Tibial nerve (tissue), 4 donors: ENCODE measurements at regions not wholly inside any gene's neighbourhood (a gene's known extent, or its start where the extent isn't known, plus 50 kb on each side); places are given as distances from the start of the nearest gene placed in this dataset.

Source experiments
- DNase-seq, 2 donors: peaks; one replicate each; pipeline ENCODE4 v3.0.0-alpha.2; 2019; ENCODE audit warnings: low spot score in 2 of 2
- H3K27ac ChIP-seq, 4 donors: fragments of 200-600 bp; sonication (generic) in 3 of 4; one replicate each; pipeline ENCODE4 v1.5.1; 2017 to 2019; ENCODE audit warnings: mild to moderate bottlenecking in 1 of 4
- H3K27me3 ChIP-seq, 2 donors: fragments of 200-600 bp; sonication (generic) in 1 of 2; one replicate each; pipeline versions ENCODE4 v1.5.1 to v1.6.0; 2017 to 2019
- H3K36me3 ChIP-seq, 3 donors: fragments of 200-600 bp; sonication (generic); one replicate each; pipeline ENCODE4 v1.5.1; 2018 to 2019
- H3K4me1 ChIP-seq, 4 donors: fragments of 200-600 bp; sonication (generic) in 3 of 4; one replicate each; pipeline ENCODE4 v1.5.1; 2017 to 2019
- H3K4me3 ChIP-seq, 4 donors: fragments of 200-600 bp; sonication (generic) in 3 of 4; one replicate each; pipeline ENCODE4 v1.5.1; 2017 to 2019; ENCODE audit warnings: mild to moderate bottlenecking in 1 of 4, moderate library complexity in 1 of 4
- H3K9me3 ChIP-seq, 4 donors: fragments of 200-600 bp; sonication (generic) in 3 of 4; one replicate each; pipeline ENCODE4 v1.5.1; 2017 to 2019
- EP300 ChIP-seq, 2 donors: sonication (generic); formaldehyde crosslinking; IDR thresholded peaks; one replicate each; pipeline ENCODE4 v1.6.1; 2017; ENCODE audit warnings: antibody characterized with exemption in 2 of 2, mild to moderate bottlenecking in 1 of 2
- POLR2A ChIP-seq, 2 donors: fragments of 450-650 bp; IDR thresholded peaks; one replicate each; pipeline ENCODE4 v1.6.1; 2017; ENCODE audit warnings: antibody characterized with exemption in 2 of 2, mild to moderate bottlenecking in 2 of 2, moderate library complexity in 2 of 2
- WGBS, 2 donors: methylation state at CpG; one replicate each; pipeline ENCODE4 v1.1.5; 2018; 5-methylcytosine and 5-hydroxymethylcytosine counted together
- TF ChIP-seq, protein P1 (sequence below), 5 experiments: fragments of 200-600 bp in 3 of 5; fragments of 450-650 bp in 2 of 5; sonication (generic) in 3 of 5; IDR thresholded peaks; one replicate each; pipeline ENCODE4 v1.5.1; 2016 to 2019; ENCODE audit warnings: antibody characterized with exemption in 5 of 5, mild to moderate bottlenecking in 3 of 5, moderate library complexity in 2 of 5

DNA sequence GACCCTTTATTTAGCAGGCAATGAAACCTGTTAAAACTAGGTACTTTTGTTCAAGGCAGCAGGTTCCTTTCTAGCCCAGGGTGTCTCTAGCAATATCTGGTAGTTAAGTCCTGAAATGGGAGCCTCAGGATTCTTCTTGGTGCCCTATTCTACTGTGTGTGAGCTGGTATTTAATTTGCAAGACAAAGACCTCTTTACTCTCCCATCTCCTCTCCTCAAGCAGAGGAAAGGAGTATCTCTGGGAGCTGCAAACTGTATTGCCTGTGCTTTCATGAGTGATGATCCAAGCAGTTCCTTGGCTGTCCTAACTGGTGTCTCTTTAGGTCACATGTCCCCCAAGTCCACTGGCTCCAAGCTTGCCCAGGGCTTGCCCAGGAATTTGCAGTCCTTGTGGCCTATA, 188.2 kb downstream of the SI start:
- Histone ChIP-seq H3K27ac (no peak overlapping the region), H3K36me3 (no peaks in the 10 kb centered on the region), H3K4me1 (no peaks in the 10 kb centered on the region), H3K9me3 (peaks cover 0 to 10% (median 0%) of the 10 kb centered on the region in 4 donors), H3K4me3 (no peak overlapping the region), H3K27me3 (no peaks in the 10 kb centered on the region)
- TF ChIP-seq, protein P1, sequence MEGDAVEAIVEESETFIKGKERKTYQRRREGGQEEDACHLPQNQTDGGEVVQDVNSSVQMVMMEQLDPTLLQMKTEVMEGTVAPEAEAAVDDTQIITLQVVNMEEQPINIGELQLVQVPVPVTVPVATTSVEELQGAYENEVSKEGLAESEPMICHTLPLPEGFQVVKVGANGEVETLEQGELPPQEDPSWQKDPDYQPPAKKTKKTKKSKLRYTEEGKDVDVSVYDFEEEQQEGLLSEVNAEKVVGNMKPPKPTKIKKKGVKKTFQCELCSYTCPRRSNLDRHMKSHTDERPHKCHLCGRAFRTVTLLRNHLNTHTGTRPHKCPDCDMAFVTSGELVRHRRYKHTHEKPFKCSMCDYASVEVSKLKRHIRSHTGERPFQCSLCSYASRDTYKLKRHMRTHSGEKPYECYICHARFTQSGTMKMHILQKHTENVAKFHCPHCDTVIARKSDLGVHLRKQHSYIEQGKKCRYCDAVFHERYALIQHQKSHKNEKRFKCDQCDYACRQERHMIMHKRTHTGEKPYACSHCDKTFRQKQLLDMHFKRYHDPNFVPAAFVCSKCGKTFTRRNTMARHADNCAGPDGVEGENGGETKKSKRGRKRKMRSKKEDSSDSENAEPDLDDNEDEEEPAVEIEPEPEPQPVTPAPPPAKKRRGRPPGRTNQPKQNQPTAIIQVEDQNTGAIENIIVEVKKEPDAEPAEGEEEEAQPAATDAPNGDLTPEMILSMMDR (IDR thresholded peaks at IDR 0.05): no peak
- no peak for TF ChIP-seq POLR2A (IDR thresholded peaks at IDR 0.05)
- TF ChIP-seq EP300 (IDR thresholded peaks at IDR 0.05): no peak
- DNase-seq: no peak

DNA sequence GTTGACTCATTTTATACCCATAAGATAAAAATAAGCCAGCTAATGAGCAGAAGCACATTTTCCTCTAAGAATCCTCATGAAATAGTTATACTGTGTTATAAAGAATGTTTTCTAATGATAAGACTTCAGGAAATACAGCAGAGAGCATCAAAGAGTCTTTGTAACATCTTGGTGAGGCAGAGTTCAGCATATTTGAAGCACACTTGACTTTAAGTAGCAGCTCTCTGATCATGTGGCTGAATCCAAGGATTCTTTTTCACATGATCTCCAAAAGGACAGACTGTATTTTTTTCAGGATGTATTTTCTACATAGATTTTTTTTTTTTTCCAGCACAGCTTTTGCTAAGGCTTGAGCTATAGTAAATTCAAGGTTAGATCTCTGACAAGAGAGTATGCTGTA, 195.1 kb downstream of the SI start:
- Histone ChIP-seq H3K27me3 (no peaks in the 10 kb centered on the region), H3K36me3 (no peaks in the 10 kb centered on the region), H3K27ac (no peak overlapping the region), H3K9me3 (peaks cover 0 to 3% (median 0%) of the 10 kb centered on the region in 4 donors), H3K4me3 (no peak overlapping the region), H3K4me1 (no peaks in the 10 kb centered on the region)
- TF ChIP-seq EP300 (IDR thresholded peaks at IDR 0.05): no peak
- TF ChIP-seq, protein P1 (IDR thresholded peaks at IDR 0.05): no peak
- TF ChIP-seq POLR2A (IDR thresholded peaks at IDR 0.05): no peak
- no peak for DNase-seq

GRCh38 chr3:164879201-164879600, 199.1 kb downstream of the SI start:
- Histone ChIP-seq H3K9me3 (no peaks in the 10 kb centered on the region), H3K4me3 (no peak overlapping the region), H3K36me3 (no peaks in the 10 kb centered on the region), H3K4me1 (no peaks in the 10 kb centered on the region), H3K27ac (no peak overlapping the region), H3K27me3 (no peaks in the 10 kb centered on the region)
- 46 to 53% methylated on average over 4 of the region's 4 CpGs for WGBS, 2 donors
- DNase-seq: no peak
- TF ChIP-seq POLR2A (IDR thresholded peaks at IDR 0.05) (no peak), EP300 (IDR thresholded peaks at IDR 0.05) (no peak)

GRCh38 chr3:164864454-164864853, 213.8 kb downstream of the SI start:
- no peak for DNase-seq
- Histone ChIP-seq H3K4me3 (no peak overlapping the region), H3K4me1 (no peaks in the 10 kb centered on the region), H3K27me3 (no peaks in the 10 kb centered on the region), H3K9me3 (peaks cover 0 to 4% (median 0%) of the 10 kb centered on the region in 4 donors), H3K27ac (no peak overlapping the region), H3K36me3 (no peaks in the 10 kb centered on the region)
- 0 to 40% methylated on average over 1 of the region's 1 CpG for WGBS, 2 donors
- TF ChIP-seq POLR2A (IDR thresholded peaks at IDR 0.05) (no peak), EP300 (IDR thresholded peaks at IDR 0.05) (no peak)
- TF ChIP-seq, protein P1 (IDR thresholded peaks at IDR 0.05): no peak

- TF ChIP-seq, protein P1 (IDR thresholded peaks at IDR 0.05): no peak
- TF ChIP-seq POLR2A (IDR thresholded peaks at IDR 0.05): no peak
- TF ChIP-seq EP300 (IDR thresholded peaks at IDR 0.05): no peak
- Histone ChIP-seq H3K4me3 (no peak overlapping the region), H3K9me3 (no peaks in the 10 kb centered on the region), H3K27me3 (no peaks in the 10 kb centered on the region), H3K4me1 (no peaks in the 10 kb centered on the region), H3K36me3 (no peaks in the 10 kb centered on the region), H3K27ac (no peak overlapping the region)
- no peak for DNase-seq
- 23 to 29% methylated on average over 1 of the region's 1 CpG for WGBS, 2 donors
These were observed 225.4 kb downstream of the SI start for GRCh38 chr3:164852866-164853265.

DNA sequence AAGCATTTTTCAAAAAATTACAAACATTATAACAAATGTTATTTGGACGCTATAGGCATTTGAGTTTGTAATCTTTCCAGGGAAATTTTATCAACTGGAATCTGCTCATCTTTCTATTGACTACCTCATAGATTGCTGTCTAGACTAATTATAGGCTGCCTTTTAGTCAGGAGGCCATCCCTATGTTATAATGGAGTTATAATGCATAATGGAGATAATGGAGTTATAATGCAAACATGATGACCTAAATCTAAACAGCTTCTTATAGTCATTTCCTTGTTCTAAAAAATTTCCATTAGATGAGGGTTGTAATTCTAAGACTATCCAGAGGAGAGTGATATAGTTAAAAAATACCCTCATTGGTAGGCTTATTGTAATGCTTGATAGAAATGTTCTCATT, 226.4 kb downstream of the SI start:
- Histone ChIP-seq H3K9me3 (no peaks in the 10 kb centered on the region), H3K4me3 (no peak overlapping the region), H3K27me3 (no peaks in the 10 kb centered on the region), H3K36me3 (no peaks in the 10 kb centered on the region), H3K4me1 (no peaks in the 10 kb centered on the region), H3K27ac (no peak overlapping the region)
- no peak for DNase-seq
- TF ChIP-seq EP300 (IDR thresholded peaks at IDR 0.05): no peak
- TF ChIP-seq, protein P1 (IDR thresholded peaks at IDR 0.05): no peak
- TF ChIP-seq POLR2A (IDR thresholded peaks at IDR 0.05): no peak
- WGBS, 2 donors: 86 to 94% methylated on average over 1 of the region's 1 CpG
